HEK293 (cell line): ENCODE measurements at regions not wholly inside any gene's neighbourhood (a gene's known extent, or its start where the extent isn't known, plus 50 kb on each side); places are given as distances from the start of the nearest gene placed in this dataset.

ENCODE experiments used
- CTCF ChIA-PET: fragments of 350-600 bp; formaldehyde crosslinking; extraction: SDS; loops from one replicate; lab custom pipeline; 2021; ENCODE audit warnings: antibody characterized with exemption; lab: Yijun Ruan, JAX
- POLR2A ChIA-PET: fragments of 300-600 bp; formaldehyde crosslinking; extraction: SDS; loops from one replicate; lab custom pipeline; 2020; ENCODE audit warnings: antibody characterized with exemption, inconsistent platforms; lab: Yijun Ruan, JAX
- H3K27ac ChIP-seq: fragments of 200-500 bp; sonication (Bioruptor generic); 2 replicates; pipeline ENCODE4 v1.5.1; 2014; ENCODE audit warnings: low read depth, low read length, control low read depth, inconsistent platforms; ENCODE audit errors: extremely low read depth
- H3K36me3 ChIP-seq, 2 experiments: fragments of 200-500 bp in 1 of 2; sonication (Bioruptor generic) in 1 of 2; 1 replicate in 1 of 2; 2 replicates in 1 of 2; pipeline ENCODE4 v1.5.1; 2014 to 2017; ENCODE audit warnings: inconsistent platforms in 2 of 2, low read length in 2 of 2; ENCODE audit not compliant: control insufficient read depth in 2 of 2, insufficient read depth in 1 of 2
- H3K4me1 ChIP-seq: fragments of 200-500 bp; sonication (Bioruptor generic); 2 replicates; pipeline ENCODE4 v1.5.1; 2014; ENCODE audit warnings: mild to moderate bottlenecking, low read length, inconsistent platforms; ENCODE audit not compliant: control insufficient read depth, insufficient read depth
- H3K4me3 ChIP-seq: 2 replicates; pipeline ENCODE4 v1.5.1; 2011; ENCODE audit warnings: low read depth, mild to moderate bottlenecking, control low read depth, low read length, moderate library complexity
- H3K9me3 ChIP-seq: fragments of 200-500 bp; sonication (Bioruptor generic); 2 replicates; pipeline ENCODE4 v1.5.1; 2014; ENCODE audit warnings: low read depth, low read length, inconsistent platforms; ENCODE audit not compliant: control insufficient read depth, insufficient read depth
- EGR2 ChIP-seq: fragments of 450-650 bp; formaldehyde crosslinking; IDR thresholded peaks from 2 replicates; pipeline ENCODE4 v1.5.1; 2016; ENCODE audit warnings: low read depth, missing biosample characterization, missing genetic modification characterization
- KLF7 ChIP-seq: fragments of 450-650 bp; formaldehyde crosslinking; IDR thresholded peaks from 2 replicates; pipeline ENCODE4 v1.5.1; 2016; ENCODE audit warnings: missing biosample characterization, missing genetic modification characterization, borderline replicate concordance
- SCRT2 ChIP-seq: fragments of 450-650 bp; formaldehyde crosslinking; IDR thresholded peaks from 2 replicates; pipeline ENCODE4 v1.5.1; 2016; ENCODE audit warnings: missing biosample characterization, missing genetic modification characterization
- ZBTB1 ChIP-seq: fragments of 450-650 bp; formaldehyde crosslinking; IDR thresholded peaks from 2 replicates; pipeline ENCODE4 v1.5.1; 2016; ENCODE audit warnings: missing biosample characterization, missing genetic modification characterization
- ZBTB26 ChIP-seq: fragments of 450-650 bp; formaldehyde crosslinking; optimal IDR thresholded peaks from 2 replicates; pipeline ENCODE3; 2016; ENCODE audit warnings: missing biosample characterization, mild to moderate bottlenecking, missing genetic modification characterization
- ZFP37 ChIP-seq: fragments of 450-650 bp; formaldehyde crosslinking; IDR thresholded peaks from 2 replicates; pipeline ENCODE4 v1.5.1; 2016; ENCODE audit warnings: missing biosample characterization, missing genetic modification characterization
- ZNF121 ChIP-seq: fragments of 450-650 bp; formaldehyde crosslinking; IDR thresholded peaks from 2 replicates; pipeline ENCODE4 v1.5.1; 2016; ENCODE audit warnings: missing biosample characterization, missing genetic modification characterization
- ZNF155 ChIP-seq: fragments of 450-650 bp; formaldehyde crosslinking; IDR thresholded peaks from 2 replicates; pipeline ENCODE4 v1.5.1; 2016; ENCODE audit warnings: missing biosample characterization, missing genetic modification characterization
- ZNF404 ChIP-seq: fragments of 450-650 bp; formaldehyde crosslinking; IDR thresholded peaks from 2 replicates; pipeline ENCODE4 v1.5.1; 2017; ENCODE audit warnings: missing biosample characterization, missing genetic modification characterization
- ZNF658 ChIP-seq: fragments of 450-650 bp; formaldehyde crosslinking; IDR thresholded peaks from 2 replicates; pipeline ENCODE4; 2016; ENCODE audit warnings: missing biosample characterization, missing genetic modification characterization
- ZNF707 ChIP-seq: fragments of 450-650 bp; formaldehyde crosslinking; IDR thresholded peaks from 2 replicates; pipeline ENCODE4 v1.5.1; 2016; ENCODE audit warnings: missing biosample characterization, missing genetic modification characterization
- ZSCAN5A ChIP-seq: fragments of 450-650 bp; formaldehyde crosslinking; IDR thresholded peaks from 2 replicates; pipeline ENCODE4 v1.5.1; 2016; ENCODE audit warnings: missing biosample characterization, missing genetic modification characterization
- TF ChIP-seq, protein P1 (sequence below): fragments of 450-650 bp; IDR thresholded peaks from 2 replicates; pipeline ENCODE4 v1.5.1; 2018; ENCODE audit warnings: missing biosample characterization, missing genetic modification characterization
- TF ChIP-seq, protein P2 (sequence below): fragments of 450-650 bp; formaldehyde crosslinking; IDR thresholded peaks from 2 replicates; pipeline ENCODE4 v1.5.0; 2017; ENCODE audit warnings: missing biosample characterization, missing genetic modification characterization, borderline replicate concordance

DNA sequence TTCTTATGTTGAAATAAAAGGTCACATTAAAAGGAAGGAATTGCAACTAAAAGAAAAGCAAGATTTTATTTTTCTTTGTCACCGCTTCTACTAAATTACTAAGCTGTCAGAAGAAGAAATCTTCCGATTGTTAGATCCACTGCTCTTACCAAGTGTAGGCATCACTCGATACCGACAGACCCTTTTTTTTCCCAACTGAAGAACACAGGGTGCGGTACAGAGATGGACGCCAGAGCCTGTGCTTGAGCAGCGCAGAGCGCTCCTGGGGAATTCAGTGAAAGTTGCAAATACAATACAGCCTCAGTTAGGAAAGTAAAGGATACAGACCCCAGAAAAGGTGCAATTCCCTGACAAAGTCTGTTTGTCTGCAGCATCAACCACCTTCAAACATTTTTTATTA is 94.9 kb upstream of the WDR17 start (continued):
- no peak for TF ChIP-seq KLF7
- TF ChIP-seq ZBTB1 (tag by site-specific recombination): no peak
- no peak for TF ChIP-seq EGR2 (tag by site-specific recombination)
- TF ChIP-seq ZNF121 (tag by site-specific recombination): no peak
- TF ChIP-seq ZFP37: no peak
- no peak for TF ChIP-seq ZBTB26 (tag by site-specific recombination)
- no peak for TF ChIP-seq ZNF658
- TF ChIP-seq ZNF707: no peak
- TF ChIP-seq, protein P1, sequence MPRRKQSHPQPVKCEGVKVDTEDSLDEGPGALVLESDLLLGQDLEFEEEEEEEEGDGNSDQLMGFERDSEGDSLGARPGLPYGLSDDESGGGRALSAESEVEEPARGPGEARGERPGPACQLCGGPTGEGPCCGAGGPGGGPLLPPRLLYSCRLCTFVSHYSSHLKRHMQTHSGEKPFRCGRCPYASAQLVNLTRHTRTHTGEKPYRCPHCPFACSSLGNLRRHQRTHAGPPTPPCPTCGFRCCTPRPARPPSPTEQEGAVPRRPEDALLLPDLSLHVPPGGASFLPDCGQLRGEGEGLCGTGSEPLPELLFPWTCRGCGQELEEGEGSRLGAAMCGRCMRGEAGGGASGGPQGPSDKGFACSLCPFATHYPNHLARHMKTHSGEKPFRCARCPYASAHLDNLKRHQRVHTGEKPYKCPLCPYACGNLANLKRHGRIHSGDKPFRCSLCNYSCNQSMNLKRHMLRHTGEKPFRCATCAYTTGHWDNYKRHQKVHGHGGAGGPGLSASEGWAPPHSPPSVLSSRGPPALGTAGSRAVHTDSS (tag by site-specific recombination): no peak
- TF ChIP-seq, protein P2, sequence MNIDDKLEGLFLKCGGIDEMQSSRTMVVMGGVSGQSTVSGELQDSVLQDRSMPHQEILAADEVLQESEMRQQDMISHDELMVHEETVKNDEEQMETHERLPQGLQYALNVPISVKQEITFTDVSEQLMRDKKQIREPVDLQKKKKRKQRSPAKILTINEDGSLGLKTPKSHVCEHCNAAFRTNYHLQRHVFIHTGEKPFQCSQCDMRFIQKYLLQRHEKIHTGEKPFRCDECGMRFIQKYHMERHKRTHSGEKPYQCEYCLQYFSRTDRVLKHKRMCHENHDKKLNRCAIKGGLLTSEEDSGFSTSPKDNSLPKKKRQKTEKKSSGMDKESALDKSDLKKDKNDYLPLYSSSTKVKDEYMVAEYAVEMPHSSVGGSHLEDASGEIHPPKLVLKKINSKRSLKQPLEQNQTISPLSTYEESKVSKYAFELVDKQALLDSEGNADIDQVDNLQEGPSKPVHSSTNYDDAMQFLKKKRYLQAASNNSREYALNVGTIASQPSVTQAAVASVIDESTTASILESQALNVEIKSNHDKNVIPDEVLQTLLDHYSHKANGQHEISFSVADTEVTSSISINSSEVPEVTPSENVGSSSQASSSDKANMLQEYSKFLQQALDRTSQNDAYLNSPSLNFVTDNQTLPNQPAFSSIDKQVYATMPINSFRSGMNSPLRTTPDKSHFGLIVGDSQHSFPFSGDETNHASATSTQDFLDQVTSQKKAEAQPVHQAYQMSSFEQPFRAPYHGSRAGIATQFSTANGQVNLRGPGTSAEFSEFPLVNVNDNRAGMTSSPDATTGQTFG (tag by site-specific recombination): no peak

- TF ChIP-seq, protein P1 (tag by site-specific recombination): no peak
- TF ChIP-seq SCRT2 (tag by site-specific recombination) (no peak), ZSCAN5A (tag by site-specific recombination) (no peak), ZNF155 (tag by site-specific recombination) (no peak), ZNF404 (tag by site-specific recombination) (no peak)
Observed at GRCh38 chr4:175971388-175972179, 94.1 kb upstream of the WDR17 start.

More at GRCh38 chr4:175971388-175972179, 94.1 kb upstream of the WDR17 start:
- H3K4me3 ChIP-seq: no peak overlapping the region
- no peaks in the 10 kb centered on the region for H3K36me3 ChIP-seq
- H3K9me3 ChIP-seq: no peaks in the 10 kb centered on the region
- CTCF ChIA-PET: interaction anchor here (0.5 to 0.6 kb wide), 2 partner anchors 303 to 1145 kb away, joined by 3 read pairs; no protein-coding TSS in a partner anchor
- no peaks in the 10 kb centered on the region for H3K4me1 ChIP-seq
- no peak overlapping the region for H3K27ac ChIP-seq
- POLR2A ChIA-PET: no interaction called here
